Epithelial cell of esophagus (primary cell): ENCODE measurements at regions not wholly inside any gene's neighbourhood (a gene's known extent, or its start where the extent isn't known, plus 50 kb on each side); places are given as distances from the start of the nearest gene placed in this dataset.

ENCODE experiments used
- DNase-seq: peaks from one replicate; pipeline ENCODE4 v3.0.0; 2010; ENCODE audit warnings: low read depth
- H3K4me3 ChIP-seq: 2 replicates; pipeline ENCODE4 v1.5.1; 2011; ENCODE audit warnings: mild to moderate bottlenecking, low read length, control low read depth
- TF ChIP-seq, protein P1 (sequence below): IDR thresholded peaks from 2 replicates; pipeline ENCODE4 v1.5.1; 2011; ENCODE audit warnings: low read depth, mild to moderate bottlenecking, low read length, control low read depth, inconsistent platforms; ENCODE audit not compliant: insufficient read depth; ENCODE audit errors: missing control alignments

GRCh38 chr9:95736891-95737522, 138.5 kb upstream of the ERCC6L2 start:
- H3K4me3 ChIP-seq: no peak overlapping the region
- TF ChIP-seq, protein P1, sequence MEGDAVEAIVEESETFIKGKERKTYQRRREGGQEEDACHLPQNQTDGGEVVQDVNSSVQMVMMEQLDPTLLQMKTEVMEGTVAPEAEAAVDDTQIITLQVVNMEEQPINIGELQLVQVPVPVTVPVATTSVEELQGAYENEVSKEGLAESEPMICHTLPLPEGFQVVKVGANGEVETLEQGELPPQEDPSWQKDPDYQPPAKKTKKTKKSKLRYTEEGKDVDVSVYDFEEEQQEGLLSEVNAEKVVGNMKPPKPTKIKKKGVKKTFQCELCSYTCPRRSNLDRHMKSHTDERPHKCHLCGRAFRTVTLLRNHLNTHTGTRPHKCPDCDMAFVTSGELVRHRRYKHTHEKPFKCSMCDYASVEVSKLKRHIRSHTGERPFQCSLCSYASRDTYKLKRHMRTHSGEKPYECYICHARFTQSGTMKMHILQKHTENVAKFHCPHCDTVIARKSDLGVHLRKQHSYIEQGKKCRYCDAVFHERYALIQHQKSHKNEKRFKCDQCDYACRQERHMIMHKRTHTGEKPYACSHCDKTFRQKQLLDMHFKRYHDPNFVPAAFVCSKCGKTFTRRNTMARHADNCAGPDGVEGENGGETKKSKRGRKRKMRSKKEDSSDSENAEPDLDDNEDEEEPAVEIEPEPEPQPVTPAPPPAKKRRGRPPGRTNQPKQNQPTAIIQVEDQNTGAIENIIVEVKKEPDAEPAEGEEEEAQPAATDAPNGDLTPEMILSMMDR: no peak
- no peak for DNase-seq

- TF ChIP-seq, protein P1: peak; percentile 20
- DNase-seq: no peak
- no peak overlapping the region for H3K4me3 ChIP-seq
Measured at GRCh38 chr9:95736370-95736769, 139.1 kb upstream of the ERCC6L2 start.

DNA sequence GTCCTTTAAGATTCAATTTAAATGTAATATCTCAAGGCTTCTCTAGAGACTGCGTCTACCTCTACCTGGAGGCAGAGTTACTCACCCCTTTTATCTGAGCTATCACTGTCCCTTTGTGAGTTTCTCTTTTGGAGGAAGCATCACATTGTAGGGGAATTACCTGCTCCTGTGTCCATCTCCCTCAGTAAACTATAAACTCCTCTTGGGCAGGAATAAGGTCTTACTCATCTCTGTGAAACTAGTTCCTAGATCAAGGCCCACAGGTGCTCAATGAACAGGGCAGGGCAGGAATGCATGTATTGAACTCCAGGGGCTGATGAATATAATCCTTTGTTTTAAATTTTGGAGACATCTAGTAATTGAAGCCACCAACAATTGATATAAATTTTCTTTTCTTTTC, 139.8 kb upstream of the ERCC6L2 start:
- no peak for DNase-seq
- no peak overlapping the region for H3K4me3 ChIP-seq
- TF ChIP-seq, protein P1: no peak

GRCh38 chr9:95733741-95734666, 141.5 kb upstream of the ERCC6L2 start:
- DNase-seq: no peak
- TF ChIP-seq, protein P1: no peak
- no peak overlapping the region for H3K4me3 ChIP-seq

GRCh38 chr9:95732802-95733688, 142.4 kb upstream of the ERCC6L2 start:
- no peak overlapping the region for H3K4me3 ChIP-seq
- DNase-seq: no peak
- TF ChIP-seq, protein P1: no peak

DNA sequence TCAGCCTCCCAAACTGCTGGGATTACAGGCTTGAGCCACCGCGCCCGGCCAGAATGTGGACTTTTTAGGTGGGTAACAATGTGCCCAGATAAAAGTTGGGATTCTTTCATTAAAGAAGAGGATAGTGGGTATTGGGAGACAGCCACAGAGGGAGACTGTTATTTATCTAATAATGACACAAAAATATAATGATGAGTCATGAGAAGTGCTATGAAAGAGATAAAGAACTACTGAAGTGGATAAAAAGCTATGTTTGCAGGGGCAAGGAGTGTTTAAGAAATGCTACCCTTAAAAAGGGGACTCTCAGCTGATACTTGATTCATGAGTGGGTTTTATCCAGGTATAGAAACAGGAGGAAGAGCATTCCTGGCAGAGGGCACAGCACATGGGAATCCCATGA, 143.6 kb upstream of the ERCC6L2 start:
- H3K4me3 ChIP-seq: no peak overlapping the region
- no peak for DNase-seq

More for the DNA sequence above, 143.6 kb upstream of the ERCC6L2 start:
- TF ChIP-seq, protein P1: no peak
